K562 (cell line): ENCODE measurements at regions not wholly inside any gene's neighbourhood (a gene's known extent, or its start where the extent isn't known, plus 50 kb on each side); places are given as distances from the start of the nearest gene placed in this dataset.

ENCODE experiments used
- ATAC-seq: fragments of 200-7000 bp; cut with Tn5 transposase; 3 replicates; pipeline ENCODE4 v1.9.1; 2020; ENCODE audit warnings: moderate library complexity
- BruUV-seq: library from RNA; stranded (reverse); fragments of 400-500 nt; replicated peaks from 2 replicates; lab custom pipeline; 2021; lab: Mats Ljungman, UMichigan
- CTCF ChIA-PET: fragments of 300-600 bp; formaldehyde crosslinking; extraction: SDS; loops from one replicate; lab custom pipeline; 2021; ENCODE audit warnings: low intra/inter-chr PET ratio; lab: Yijun Ruan, JAX
- POLR2A ChIA-PET: fragments of 300-600, 350-650 bp; sonication (Branson Sonifier 250); formaldehyde crosslinking; extraction: SDS; loops from one replicate; lab custom pipeline; 2021; ENCODE audit warnings: antibody characterized with exemption, inconsistent platforms; lab: Yijun Ruan, JAX
- DNase-seq, 4 experiments: peaks; one replicate each; pipeline versions ENCODE4 v3.0.0 to v3.0.0-alpha.2; 2011 to 2018; ENCODE audit warnings: low spot score in 3 of 4, mixed read lengths in 3 of 4; ENCODE audit errors: extremely low read depth in 1 of 4
- FAIRE-seq: peaks from 2 replicates; lab custom pipeline; 2011; peaks lifted over from hg19 to GRCh38; lab: Jason Lieb, UNC
- H2AFZ ChIP-seq: 2 replicates; pipeline ENCODE4 v1.6.0; 2011; ENCODE audit warnings: low read depth, low read length, control low read depth, inconsistent platforms
- H3K27ac ChIP-seq: fragments of 200-600 bp; 3 replicates; pipeline ENCODE4 v1.8.0; 2011; ENCODE audit warnings: low read depth, mild to moderate bottlenecking, control low read depth, inconsistent platforms, low read length, moderate library complexity, mixed read lengths; ENCODE audit errors: extremely low read depth
- H3K27me3 ChIP-seq, 2 experiments: fragments of 300-600 bp in 1 of 2; 2 replicates in 1 of 2; 3 replicates in 1 of 2; pipeline versions ENCODE4 v1.6.0 to v1.8.0; 2011; ENCODE audit warnings: inconsistent platforms in 2 of 2, low read length in 2 of 2, mild to moderate bottlenecking in 1 of 2, mixed read lengths in 1 of 2, moderate library complexity in 1 of 2; ENCODE audit not compliant: control insufficient read depth in 2 of 2, insufficient read depth in 2 of 2
- H3K36me3 ChIP-seq: fragments of 300-600 bp; 3 replicates; pipeline ENCODE4 v1.8.0; 2011; ENCODE audit warnings: mild to moderate bottlenecking, low read length, inconsistent platforms; ENCODE audit not compliant: control insufficient read depth, insufficient read depth
- H3K4me1 ChIP-seq, 2 experiments: fragments of 200-600 bp in 1 of 2; replicated peaks in 1 of 2; 2 replicates in 1 of 2; 3 replicates in 1 of 2; pipeline versions ENCODE4 v1.5.1 to v1.8.0; 2011; ENCODE audit warnings: inconsistent platforms in 2 of 2, low read length in 2 of 2, mild to moderate bottlenecking in 1 of 2, mixed read lengths in 1 of 2, moderate library complexity in 1 of 2; ENCODE audit not compliant: control insufficient read depth in 2 of 2, insufficient read depth in 2 of 2
- H3K4me2 ChIP-seq: 2 replicates; pipeline ENCODE4 v1.6.1; 2011; ENCODE audit warnings: low read length, control low read depth, inconsistent platforms, mixed read lengths; ENCODE audit not compliant: insufficient read depth
- H3K4me3 ChIP-seq: fragments of 200-600 bp; sonication (generic), shearing (Covaris generic); 2 replicates; pipeline ENCODE4 v1.5.1; 2016; ENCODE audit warnings: control low read depth, inconsistent platforms
- H3K79me2 ChIP-seq: fragments of 200-600 bp; 3 replicates; pipeline ENCODE4 v1.8.0; 2011; ENCODE audit warnings: low read length, inconsistent platforms; ENCODE audit not compliant: control insufficient read depth, insufficient read depth
- H3K9ac ChIP-seq, 2 experiments: 2 replicates each; pipeline versions ENCODE4 v1.6.0 to v1.6.1; 2011; ENCODE audit warnings: low read depth in 2 of 2, low read length in 2 of 2, control low read depth in 1 of 2, inconsistent platforms in 1 of 2, mild to moderate bottlenecking in 1 of 2, mixed read lengths in 1 of 2; ENCODE audit not compliant: insufficient read depth in 1 of 2
- H3K9me1 ChIP-seq: one replicate; pipeline ENCODE4 v1.6.0; 2011; ENCODE audit warnings: inconsistent platforms, mild to moderate bottlenecking, low read length, moderate library complexity; ENCODE audit not compliant: control insufficient read depth, insufficient read depth
- H3K9me3 ChIP-seq: replicated peaks from 2 replicates; pipeline ENCODE4 v1.5.1; 2011; ENCODE audit warnings: low read depth, low read length, inconsistent platforms; ENCODE audit not compliant: control insufficient read depth, insufficient read depth
- H4K20me1 ChIP-seq: replicated peaks from 2 replicates; pipeline ENCODE4 v1.6.1; 2011; ENCODE audit warnings: low read length, inconsistent platforms, mixed read lengths; ENCODE audit not compliant: control insufficient read depth, insufficient read depth
- ARID1B ChIP-seq: fragments of 450-650 bp; IDR thresholded peaks from 2 replicates; pipeline ENCODE4 v1.6.1; 2016; ENCODE audit warnings: antibody characterized with exemption, mild to moderate bottlenecking, inconsistent platforms
- CBFA2T3 ChIP-seq: fragments of 450-650 bp; IDR thresholded peaks from 2 replicates; pipeline ENCODE4 v1.6.1; 2017
- FOSL1 ChIP-seq: fragments of 200-800 bp; sonication (Bioruptor generic); conservative IDR thresholded peaks from 2 replicates; pipeline ENCODE4 v1.6.1; 2016; ENCODE audit warnings: missing genetic modification characterization, missing compliant biosample characterization
- HDAC3 ChIP-seq: fragments of 450-650 bp; IDR thresholded peaks from 2 replicates; pipeline ENCODE4 v1.6.1; 2018; ENCODE audit warnings: borderline replicate concordance, mild to moderate bottlenecking, moderate library complexity; ENCODE audit not compliant: partially characterized antibody
- JUND ChIP-seq, 2 experiments: IDR thresholded peaks; 2 replicates in 1 of 2; 3 replicates in 1 of 2; pipeline ENCODE4 v1.6.1; 2011; ENCODE audit warnings: borderline replicate concordance in 2 of 2, low read depth in 2 of 2, low read length in 2 of 2, improper control_type of control experiment in 1 of 2, missing biosample characterization in 1 of 2, missing genetic modification characterization in 1 of 2, missing genetic modification reagents in 1 of 2
- NFE2 ChIP-seq: IDR thresholded peaks from 2 replicates; pipeline ENCODE4 v1.6.1; 2014; ENCODE audit warnings: antibody characterized with exemption, low read depth
- ZNF639 ChIP-seq, 2 experiments: fragments of 200-800 bp in 1 of 2; sonication (Bioruptor generic) in 1 of 2; sonication (generic) in 1 of 2; formaldehyde crosslinking in 1 of 2; IDR thresholded peaks in 1 of 2; conservative IDR thresholded peaks in 1 of 2; 2 replicates each; pipeline versions ENCODE4 v1.5.0 to v1.6.1; 2016 to 2020; ENCODE audit warnings: missing compliant biosample characterization in 1 of 2, missing genetic modification characterization in 1 of 2, missing genetic modification reagents in 1 of 2
- WGBS: fragments of 100-300 bp; shearing (Covaris generic); methylation state at CpG from one replicate; pipeline ENCODE4 v1.1.6; 2016; ENCODE audit warnings: low coverage, mixed read lengths; ENCODE audit not compliant: insufficient coverage; ENCODE audit errors: missing lambda C conversion rate; 5-methylcytosine and 5-hydroxymethylcytosine counted together
- in situ Hi-C: fragments of 300-500 bp; cut with MboI; formaldehyde crosslinking; loops from 4 replicates; pipeline ENCODE4 v1.15.0; 2018; ENCODE audit warnings: inconsistent platforms, mixed read lengths
- intact Hi-C: fragments of 100-400 bp; cut with micrococcal nuclease; formaldehyde crosslinking; loops from 2 replicates; pipeline ENCODE4 v1.14.2; 2022
- TF ChIP-seq, protein P1 (sequence below): fragments of 250-450 bp; sonication (Bioruptor Pico); IDR thresholded peaks from 2 replicates; pipeline ENCODE4 v1.8.0; 2021; ENCODE audit warnings: moderate library complexity, mild to moderate bottlenecking, inconsistent platforms
- TF ChIP-seq, protein P2 (sequence below): fragments of 450-650 bp; IDR thresholded peaks from 2 replicates; pipeline ENCODE4 v1.6.1; 2018; ENCODE audit not compliant: partially characterized antibody

DNA sequence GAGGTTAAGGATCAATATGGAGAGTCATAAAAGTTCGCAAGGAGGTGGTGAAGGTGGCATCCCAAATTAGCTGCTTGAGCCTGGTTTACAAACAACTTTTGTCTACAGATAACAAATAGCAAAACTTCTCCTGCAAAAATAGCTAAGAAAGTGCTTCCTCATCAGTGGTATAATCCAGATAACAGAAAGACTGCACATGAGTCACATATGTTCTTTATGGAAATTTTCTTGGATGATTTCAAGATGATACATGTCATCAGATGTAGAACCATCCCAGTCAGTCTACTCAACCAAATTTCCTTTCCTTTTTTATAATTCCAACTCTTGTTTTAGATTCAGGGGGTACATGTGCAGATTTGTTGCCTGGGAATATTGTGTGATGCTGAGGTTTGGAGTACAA is 133.0 kb downstream of the BTG1 start:
- POLR2A ChIA-PET = interaction anchor here (0.6 to 1.3 kb wide), 5 partner anchors 9 to 418 kb away, joined by 3 to 4 read pairs (median 3); partner anchors contain the start of gene BTG1
- no peaks in the 10 kb centered on the region for H3K27me3 ChIP-seq
- peaks cover 0 to 9% of the 10 kb centered on the region in 2 experiments; a peak in 2 of 5 replicates for H3K4me1 ChIP-seq
- no peak overlapping the region for H3K9ac ChIP-seq
- WGBS = 64% methylated on average over 1 of the region's 1 CpG
- BruUV-seq = no TSS peak
- ATAC-seq (no peak), FAIRE-seq (no peak)
- no peak overlapping the region for H3K27ac ChIP-seq
- no peak overlapping the region for H3K4me2 ChIP-seq
- no peaks in the 10 kb centered on the region for H3K9me3 ChIP-seq
- H4K20me1 ChIP-seq = no peaks in the 10 kb centered on the region
- TF ChIP-seq NFE2 (peak; percentile 12; the same call in 1 of the 2 replicates), HDAC3 (no peak), ARID1B (0 out of 2 replicates have a peak, but pooled peaks have one; percentile 18), FOSL1 (tag) (peak; percentile 72), CBFA2T3 (peak; percentile 14; the same call in 1 of the 2 replicates), ZNF639 (CRISPR knock-in tag; conservative IDR thresholded peaks at IDR 0.05 in 1 of 2, IDR thresholded peaks at IDR 0.05 in 1 of 2) (no peak), JUND (IDR thresholded peaks at IDR 0.05; ENCODE audit: borderline replicate concordance, low read depth, low read length) (no peak), JUND (tag; IDR thresholded peaks at IDR 0.05; ENCODE audit: borderline replicate concordance, low read depth, low read length) (0 out of 3 replicates have a peak, but pooled peaks have one; percentile 28)
- TF ChIP-seq, protein P1, sequence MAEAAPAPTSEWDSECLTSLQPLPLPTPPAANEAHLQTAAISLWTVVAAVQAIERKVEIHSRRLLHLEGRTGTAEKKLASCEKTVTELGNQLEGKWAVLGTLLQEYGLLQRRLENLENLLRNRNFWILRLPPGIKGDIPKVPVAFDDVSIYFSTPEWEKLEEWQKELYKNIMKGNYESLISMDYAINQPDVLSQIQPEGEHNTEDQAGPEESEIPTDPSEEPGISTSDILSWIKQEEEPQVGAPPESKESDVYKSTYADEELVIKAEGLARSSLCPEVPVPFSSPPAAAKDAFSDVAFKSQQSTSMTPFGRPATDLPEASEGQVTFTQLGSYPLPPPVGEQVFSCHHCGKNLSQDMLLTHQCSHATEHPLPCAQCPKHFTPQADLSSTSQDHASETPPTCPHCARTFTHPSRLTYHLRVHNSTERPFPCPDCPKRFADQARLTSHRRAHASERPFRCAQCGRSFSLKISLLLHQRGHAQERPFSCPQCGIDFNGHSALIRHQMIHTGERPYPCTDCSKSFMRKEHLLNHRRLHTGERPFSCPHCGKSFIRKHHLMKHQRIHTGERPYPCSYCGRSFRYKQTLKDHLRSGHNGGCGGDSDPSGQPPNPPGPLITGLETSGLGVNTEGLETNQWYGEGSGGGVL (CRISPR knock-in tag) = no peak
- TF ChIP-seq, protein P2, sequence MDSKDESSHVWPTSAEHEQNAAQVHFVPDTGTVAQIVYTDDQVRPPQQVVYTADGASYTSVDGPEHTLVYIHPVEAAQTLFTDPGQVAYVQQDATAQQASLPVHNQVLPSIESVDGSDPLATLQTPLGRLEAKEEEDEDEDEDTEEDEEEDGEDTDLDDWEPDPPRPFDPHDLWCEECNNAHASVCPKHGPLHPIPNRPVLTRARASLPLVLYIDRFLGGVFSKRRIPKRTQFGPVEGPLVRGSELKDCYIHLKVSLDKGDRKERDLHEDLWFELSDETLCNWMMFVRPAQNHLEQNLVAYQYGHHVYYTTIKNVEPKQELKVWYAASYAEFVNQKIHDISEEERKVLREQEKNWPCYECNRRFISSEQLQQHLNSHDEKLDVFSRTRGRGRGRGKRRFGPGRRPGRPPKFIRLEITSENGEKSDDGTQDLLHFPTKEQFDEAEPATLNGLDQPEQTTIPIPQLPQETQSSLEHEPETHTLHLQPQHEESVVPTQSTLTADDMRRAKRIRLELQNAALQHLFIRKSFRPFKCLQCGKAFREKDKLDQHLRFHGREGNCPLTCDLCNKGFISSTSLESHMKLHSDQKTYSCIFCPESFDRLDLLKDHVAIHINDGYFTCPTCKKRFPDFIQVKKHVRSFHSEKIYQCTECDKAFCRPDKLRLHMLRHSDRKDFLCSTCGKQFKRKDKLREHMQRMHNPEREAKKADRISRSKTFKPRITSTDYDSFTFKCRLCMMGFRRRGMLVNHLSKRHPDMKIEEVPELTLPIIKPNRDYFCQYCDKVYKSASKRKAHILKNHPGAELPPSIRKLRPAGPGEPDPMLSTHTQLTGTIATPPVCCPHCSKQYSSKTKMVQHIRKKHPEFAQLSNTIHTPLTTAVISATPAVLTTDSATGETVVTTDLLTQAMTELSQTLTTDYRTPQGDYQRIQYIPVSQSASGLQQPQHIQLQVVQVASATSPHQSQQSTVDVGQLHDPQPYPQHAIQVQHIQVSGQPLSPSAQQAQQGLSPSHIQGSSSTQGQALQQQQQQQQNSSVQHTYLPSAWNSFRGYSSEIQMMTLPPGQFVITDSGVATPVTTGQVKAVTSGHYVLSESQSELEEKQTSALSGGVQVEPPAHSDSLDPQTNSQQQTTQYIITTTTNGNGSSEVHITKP = peak; percentile 20
- TF ChIP-seq, all 486 proteins: peak for 6
- Histone ChIP-seq H3K79me2 (no peaks in the 10 kb centered on the region), H2AFZ (no peak overlapping the region), H3K4me3 (no peak overlapping the region), H3K9me1 (no peaks in the 10 kb centered on the region), H3K36me3 (no peaks in the 10 kb centered on the region)
- no peak for DNase-seq
- intact Hi-C loops = no loop called here
- in situ Hi-C loops = no loop called here
- CTCF ChIA-PET = no interaction called here
